Adrenal gland (tissue), 9 donors: ENCODE measurements at regions not wholly inside any gene's neighbourhood (a gene's known extent, or its start where the extent isn't known, plus 50 kb on each side); places are given as distances from the start of the nearest gene placed in this dataset.

ENCODE experiments used
- DNase-seq, 7 donors: peaks; one replicate each; pipeline ENCODE4 v3.0.0-alpha.2; 2019 to 2020
- H3K27ac ChIP-seq, 5 donors: fragments of 200-600 bp; sonication (generic) in 4 of 5; 1 replicate in 3 of 5; 2 replicates in 2 of 5; pipeline versions ENCODE4 v1.5.1 to v1.8.0; 2016 to 2020; ENCODE audit warnings: mild to moderate bottlenecking in 1 of 5
- H3K27me3 ChIP-seq: fragments of 200-600 bp; 2 replicates; pipeline ENCODE4 v1.8.0; 2021
- H3K36me3 ChIP-seq, 2 donors: fragments of 200-600 bp; replicated peaks in 1 of 2; 1 replicate in 1 of 2; 2 replicates in 1 of 2; pipeline versions ENCODE4 v1.5.1 to v1.8.0; 2018 to 2022
- H3K4me1 ChIP-seq, 2 donors: fragments of 200-600 bp; replicated peaks in 1 of 2; 1 replicate in 1 of 2; 2 replicates in 1 of 2; pipeline versions ENCODE4 v1.5.1 to v1.8.0; 2018 to 2021
- H3K4me3 ChIP-seq, 4 donors: fragments of 200-600 bp; sonication (generic) in 3 of 4; one replicate each; pipeline ENCODE4 v1.5.1; 2016 to 2018
- H3K9me3 ChIP-seq, 3 donors: fragments of 200-600 bp; sonication (generic) in 1 of 3; replicated peaks in 1 of 3; 1 replicate in 2 of 3; 2 replicates in 1 of 3; pipeline versions ENCODE4 v1.5.1 to v1.8.0; 2016 to 2021
- POLR2A ChIP-seq, 2 donors: fragments of 450-650 bp; IDR thresholded peaks; one replicate each; pipeline ENCODE4 v1.6.1; 2017; ENCODE audit warnings: antibody characterized with exemption in 2 of 2, mild to moderate bottlenecking in 2 of 2, moderate library complexity in 1 of 2
- WGBS, 4 donors: extraction: QIAGEN DNeasy Blood & Tissue Kit in 2 of 4; methylation state at CpG; one replicate each; pipeline versions ENCODE4 v1.1.5 to v1.1.7; 2013 to 2017; 5-methylcytosine and 5-hydroxymethylcytosine counted together
- intact Hi-C, 2 donors: fragments of 100-400 bp; cut with DNase I; formaldehyde crosslinking; loops; one replicate each; pipeline versions ENCODE4 v1.14.1 to v1.15.0; 2022 to 2023
- TF ChIP-seq, protein P1 (sequence below), 6 experiments: fragments of 450-650 bp in 4 of 6; fragments of 200-600 bp in 2 of 6; sonication (generic) in 1 of 6; IDR thresholded peaks; 1 replicate in 5 of 6; 2 replicates in 1 of 6; pipeline versions ENCODE4 v1.5.1 to v1.8.0; 2016 to 2021; ENCODE audit warnings: antibody characterized with exemption in 6 of 6, mild to moderate bottlenecking in 2 of 6, moderate library complexity in 1 of 6
- donor health status: healthy with polysubstance abuse.
- donor health status: Bipolar disorder and iron deficiency.
- donor health status: DM: yes; HTN: yes; CAD: no.
- donor health status: DM: no; HTN: no; CAD: no.
- donor health status: DM: no; HTN: no; CAD: no.

DNA sequence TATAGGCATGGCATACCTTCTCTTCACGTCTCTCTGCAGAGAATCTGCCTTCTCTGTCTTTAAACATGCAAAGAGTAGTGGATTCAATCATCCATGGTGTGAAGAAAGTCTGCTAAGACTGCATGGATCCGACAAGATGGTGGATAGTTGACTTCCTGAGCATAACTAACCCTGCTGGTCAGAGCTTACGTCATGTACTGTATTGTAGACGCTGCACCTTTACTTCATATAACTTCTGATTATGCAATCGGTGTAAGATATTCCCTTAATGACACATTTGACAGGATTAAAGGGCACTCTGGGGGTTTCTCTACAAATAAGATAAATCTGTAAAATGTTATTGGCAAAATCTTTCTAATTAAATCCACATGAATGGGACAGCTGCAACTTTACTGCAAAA lies 240.3 kb upstream of the NREP start:
- H3K9me3 ChIP-seq, result no peaks in the 10 kb centered on the region
- H3K27me3 ChIP-seq, result no peaks in the 10 kb centered on the region
- no peaks in the 10 kb centered on the region for H3K4me1 ChIP-seq
- no peaks in the 10 kb centered on the region for H3K36me3 ChIP-seq
- H3K4me3 ChIP-seq, result no peak overlapping the region
- no peak overlapping the region for H3K27ac ChIP-seq
- no peak for DNase-seq
- intact Hi-C loops, result no loop called here
- TF ChIP-seq POLR2A (IDR thresholded peaks at IDR 0.05), result no peak
- TF ChIP-seq, protein P1, sequence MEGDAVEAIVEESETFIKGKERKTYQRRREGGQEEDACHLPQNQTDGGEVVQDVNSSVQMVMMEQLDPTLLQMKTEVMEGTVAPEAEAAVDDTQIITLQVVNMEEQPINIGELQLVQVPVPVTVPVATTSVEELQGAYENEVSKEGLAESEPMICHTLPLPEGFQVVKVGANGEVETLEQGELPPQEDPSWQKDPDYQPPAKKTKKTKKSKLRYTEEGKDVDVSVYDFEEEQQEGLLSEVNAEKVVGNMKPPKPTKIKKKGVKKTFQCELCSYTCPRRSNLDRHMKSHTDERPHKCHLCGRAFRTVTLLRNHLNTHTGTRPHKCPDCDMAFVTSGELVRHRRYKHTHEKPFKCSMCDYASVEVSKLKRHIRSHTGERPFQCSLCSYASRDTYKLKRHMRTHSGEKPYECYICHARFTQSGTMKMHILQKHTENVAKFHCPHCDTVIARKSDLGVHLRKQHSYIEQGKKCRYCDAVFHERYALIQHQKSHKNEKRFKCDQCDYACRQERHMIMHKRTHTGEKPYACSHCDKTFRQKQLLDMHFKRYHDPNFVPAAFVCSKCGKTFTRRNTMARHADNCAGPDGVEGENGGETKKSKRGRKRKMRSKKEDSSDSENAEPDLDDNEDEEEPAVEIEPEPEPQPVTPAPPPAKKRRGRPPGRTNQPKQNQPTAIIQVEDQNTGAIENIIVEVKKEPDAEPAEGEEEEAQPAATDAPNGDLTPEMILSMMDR (IDR thresholded peaks at IDR 0.05), result no peak
- WGBS, 4 donors, result 82 to 90% (median 87%) methylated on average over 5 of the region's 5 CpGs

DNA sequence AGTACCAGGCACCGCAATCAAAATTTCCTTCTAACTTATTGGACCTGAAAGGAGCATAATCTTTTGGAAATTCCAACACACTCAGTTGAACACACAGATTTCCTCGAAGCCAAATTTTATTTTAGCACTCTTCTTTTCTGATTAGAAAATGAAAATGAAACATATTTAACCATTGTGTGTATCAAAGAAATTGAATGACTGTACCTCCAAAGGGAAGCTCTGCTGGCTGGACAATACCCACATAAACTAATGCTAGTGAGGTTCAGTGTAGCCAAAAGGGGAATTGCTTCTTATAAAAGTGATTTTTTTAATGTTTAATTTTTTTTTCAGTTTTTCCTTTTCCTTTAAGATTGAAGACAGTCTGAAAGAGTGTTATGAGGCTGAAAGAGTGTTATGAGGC lies 239.6 kb upstream of the NREP start:
- H3K9me3 ChIP-seq, result no peaks in the 10 kb centered on the region
- intact Hi-C loops, result no loop called here
- no peaks in the 10 kb centered on the region for H3K4me1 ChIP-seq
- H3K4me3 ChIP-seq, result no peak overlapping the region
- WGBS, 4 donors, result 70 to 79% (median 75%) methylated on average over 2 of the region's 2 CpGs
- TF ChIP-seq POLR2A (IDR thresholded peaks at IDR 0.05), result no peak
- TF ChIP-seq, protein P1 (IDR thresholded peaks at IDR 0.05), result no peak
- H3K36me3 ChIP-seq, result no peaks in the 10 kb centered on the region
- no peaks in the 10 kb centered on the region for H3K27me3 ChIP-seq
- no peak overlapping the region for H3K27ac ChIP-seq
- no peak for DNase-seq

DNA sequence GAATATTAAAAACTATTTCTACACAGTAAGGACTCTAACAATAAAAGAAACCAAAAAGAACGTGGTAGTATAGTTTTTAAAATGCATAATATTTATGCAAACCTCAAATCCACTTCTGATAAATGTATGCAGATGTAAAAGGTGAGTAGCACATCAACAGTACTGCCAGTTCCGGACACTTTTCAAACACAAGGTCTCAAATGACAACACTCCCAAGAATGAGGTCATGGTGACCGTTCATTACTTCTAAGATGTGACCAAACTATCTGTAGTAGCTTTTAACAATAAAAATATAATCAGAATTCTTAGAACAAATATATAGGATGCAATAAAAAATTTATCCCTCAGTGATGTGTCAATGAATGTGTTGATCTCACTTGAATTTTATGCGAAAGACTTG lies 238.7 kb upstream of the NREP start:
- H3K36me3 ChIP-seq, result no peaks in the 10 kb centered on the region
- intact Hi-C loops, result no loop called here
- TF ChIP-seq, protein P1 (IDR thresholded peaks at IDR 0.05), result no peak
- no peak for TF ChIP-seq POLR2A (IDR thresholded peaks at IDR 0.05)
- no peak for DNase-seq
- no peaks in the 10 kb centered on the region for H3K27me3 ChIP-seq
- H3K4me1 ChIP-seq, result no peaks in the 10 kb centered on the region
- WGBS, 4 donors, result 63 to 72% (median 67%) methylated on average over 4 of the region's 4 CpGs
- no peaks in the 10 kb centered on the region for H3K9me3 ChIP-seq
- no peak overlapping the region for H3K27ac ChIP-seq
- no peak overlapping the region for H3K4me3 ChIP-seq

DNA sequence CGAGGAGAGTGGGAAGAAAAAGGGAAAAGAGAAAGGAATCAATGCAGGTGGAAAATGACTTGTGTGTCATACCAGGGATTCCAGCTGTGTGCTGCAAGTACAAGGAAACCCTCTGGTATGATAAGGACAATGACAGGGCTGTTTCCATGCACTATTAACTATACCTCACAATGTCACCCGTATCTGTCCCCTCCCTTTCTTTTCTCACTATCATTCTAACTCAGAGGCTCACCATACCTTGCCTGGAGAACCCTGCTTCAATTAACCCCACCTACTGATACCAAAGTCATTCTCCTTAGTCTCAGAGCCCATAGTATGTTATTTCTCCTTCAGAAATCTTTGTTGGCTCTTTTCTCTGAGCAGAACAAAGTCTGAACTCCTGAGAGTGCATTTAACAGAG lies 236.2 kb upstream of the NREP start:
- no peaks in the 10 kb centered on the region for H3K4me1 ChIP-seq
- 75 to 87% (median 79%) methylated on average over 2 of the region's 2 CpGs for WGBS, 4 donors

More for the DNA sequence above, 236.2 kb upstream of the NREP start:
- Histone ChIP-seq H3K36me3 (no peaks in the 10 kb centered on the region), H3K27me3 (no peaks in the 10 kb centered on the region), H3K27ac (no peak overlapping the region), H3K4me3 (no peak overlapping the region), H3K9me3 (no peaks in the 10 kb centered on the region)
- intact Hi-C loops, result no loop called here
- TF ChIP-seq, protein P1 (IDR thresholded peaks at IDR 0.05), result no peak
- no peak for TF ChIP-seq POLR2A (IDR thresholded peaks at IDR 0.05)
- no peak for DNase-seq
